ENCODE measurements at regions not wholly inside any gene's neighbourhood (a gene's known extent, or its start where the extent isn't known, plus 50 kb on each side); places are given as distances from the start of the nearest gene placed in this dataset.

DNA sequence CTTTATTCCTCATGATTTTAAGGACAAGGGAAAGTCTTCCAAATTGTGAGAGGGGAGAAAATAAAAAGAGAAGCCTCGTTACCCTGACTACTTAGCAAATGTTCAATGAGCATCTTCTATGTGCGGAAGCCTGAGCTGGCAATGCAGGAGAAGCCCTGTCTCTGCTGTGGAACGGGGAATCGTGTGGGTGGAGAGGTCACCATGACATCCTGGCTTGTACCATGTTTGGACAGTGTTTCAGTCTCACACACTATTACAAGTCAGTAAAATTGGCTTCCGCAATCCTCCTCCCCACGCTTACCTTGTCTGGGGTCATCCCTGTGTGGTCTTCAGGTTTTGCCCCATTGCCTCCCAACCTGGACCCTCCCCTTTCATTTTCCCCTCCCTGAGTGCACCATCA is 65.0 kb upstream of the PPM1B start:
- Histone ChIP-seq H2BK5ac (ENCODE audit: insufficient read length, low read length) (no peak overlapping the region), H2AK5ac (ENCODE audit: insufficient read length, low read length) (no peak overlapping the region), H2BK120ac (ENCODE audit: low read depth, low read length, poor library complexity, severe bottlenecking) (no peak overlapping the region), H3K23ac (ENCODE audit: insufficient read length, low read depth, low read length) (no peak overlapping the region), H2BK20ac (ENCODE audit: low read depth, low read length, poor library complexity, severe bottlenecking) (no peak overlapping the region), H3K9me3 (ENCODE audit: control insufficient read depth, low read depth, low read length) (no peaks in the 10 kb centered on the region), H3K4ac (ENCODE audit: low read depth, low read length) (no peak overlapping the region), H3K14ac (ENCODE audit: insufficient read depth, low read length) (no peak overlapping the region), H3K27me3 (ENCODE audit: insufficient read depth, low read length) (no peaks in the 10 kb centered on the region), H2BK12ac (ENCODE audit: insufficient read length, low read depth, low read length) (no peak overlapping the region), H3K79me1 (ENCODE audit: insufficient read depth, low read depth, low read length, poor library complexity, severe bottlenecking) (no peaks in the 10 kb centered on the region), H3K56ac (ENCODE audit: insufficient read length, low read depth, low read length) (no peak overlapping the region), H3K18ac (ENCODE audit: insufficient read length, low read depth, low read length) (no peak overlapping the region), H3K23me2 (ENCODE audit: insufficient read length, low read depth, low read length, poor library complexity, severe bottlenecking) (no peaks in the 10 kb centered on the region), H2BK15ac (ENCODE audit: low read depth, low read length) (no peak overlapping the region), H3K27ac (ENCODE audit: insufficient read length, low read depth, low read length) (no peak overlapping the region), H3T11ph (ENCODE audit: low read length) (no peak overlapping the region), H4K20me1 (ENCODE audit: control insufficient read depth, insufficient read depth, insufficient read length) (no peaks in the 10 kb centered on the region), H4K8ac (replicated peaks; ENCODE audit: insufficient read length, low read depth, low read length) (no peak overlapping the region), H4K91ac (ENCODE audit: insufficient read length, low read depth, low read length) (no peak overlapping the region), H3K4me2 (ENCODE audit: insufficient read depth, insufficient read length, low read length) (no peak overlapping the region), H3K9ac (ENCODE audit: extremely low read depth, insufficient read length, low read length) (no peak overlapping the region), H4K5ac (ENCODE audit: insufficient read length, low read depth, low read length) (no peak overlapping the region), H3K79me2 (ENCODE audit: insufficient read depth, low read length) (no peaks in the 10 kb centered on the region), H3K4me1 (ENCODE audit: insufficient read depth, low read length) (peaks cover 3% of the 10 kb centered on the region; the same call in 1 of the 2 replicates), H2AFZ (ENCODE audit: low read length) (no peak overlapping the region)
- Mint-ChIP-seq H3K4me1 (peaks cover 10 to 11% of the 10 kb centered on the region in 2 experiments), H3K4me3 (no peak overlapping the region), H3K9me3 (no peaks in the 10 kb centered on the region), H3K27ac (no peak overlapping the region; a peak in 1 of 7 replicates), H3K36me3 (ENCODE audit: insufficient read depth in 1 of 3, low read depth in 3 of 3) (no peaks in the 10 kb centered on the region), H3K27me3 (ENCODE audit: low read depth) (no peaks in the 10 kb centered on the region)
- TF ChIP-seq, protein P1, sequence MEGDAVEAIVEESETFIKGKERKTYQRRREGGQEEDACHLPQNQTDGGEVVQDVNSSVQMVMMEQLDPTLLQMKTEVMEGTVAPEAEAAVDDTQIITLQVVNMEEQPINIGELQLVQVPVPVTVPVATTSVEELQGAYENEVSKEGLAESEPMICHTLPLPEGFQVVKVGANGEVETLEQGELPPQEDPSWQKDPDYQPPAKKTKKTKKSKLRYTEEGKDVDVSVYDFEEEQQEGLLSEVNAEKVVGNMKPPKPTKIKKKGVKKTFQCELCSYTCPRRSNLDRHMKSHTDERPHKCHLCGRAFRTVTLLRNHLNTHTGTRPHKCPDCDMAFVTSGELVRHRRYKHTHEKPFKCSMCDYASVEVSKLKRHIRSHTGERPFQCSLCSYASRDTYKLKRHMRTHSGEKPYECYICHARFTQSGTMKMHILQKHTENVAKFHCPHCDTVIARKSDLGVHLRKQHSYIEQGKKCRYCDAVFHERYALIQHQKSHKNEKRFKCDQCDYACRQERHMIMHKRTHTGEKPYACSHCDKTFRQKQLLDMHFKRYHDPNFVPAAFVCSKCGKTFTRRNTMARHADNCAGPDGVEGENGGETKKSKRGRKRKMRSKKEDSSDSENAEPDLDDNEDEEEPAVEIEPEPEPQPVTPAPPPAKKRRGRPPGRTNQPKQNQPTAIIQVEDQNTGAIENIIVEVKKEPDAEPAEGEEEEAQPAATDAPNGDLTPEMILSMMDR (conservative IDR thresholded peaks at IDR 0.05): no peak
- no CpG with 5 or more reads among the region's 6 CpGs for WGBS (ENCODE audit: extremely low coverage, insufficient read length, low lambda C conversion rate)
- DNase-seq: no peak
